ENCODE measurements at regions not wholly inside any gene's neighbourhood (a gene's known extent, or its start where the extent isn't known, plus 50 kb on each side); places are given as distances from the start of the nearest gene placed in this dataset.

DNA sequence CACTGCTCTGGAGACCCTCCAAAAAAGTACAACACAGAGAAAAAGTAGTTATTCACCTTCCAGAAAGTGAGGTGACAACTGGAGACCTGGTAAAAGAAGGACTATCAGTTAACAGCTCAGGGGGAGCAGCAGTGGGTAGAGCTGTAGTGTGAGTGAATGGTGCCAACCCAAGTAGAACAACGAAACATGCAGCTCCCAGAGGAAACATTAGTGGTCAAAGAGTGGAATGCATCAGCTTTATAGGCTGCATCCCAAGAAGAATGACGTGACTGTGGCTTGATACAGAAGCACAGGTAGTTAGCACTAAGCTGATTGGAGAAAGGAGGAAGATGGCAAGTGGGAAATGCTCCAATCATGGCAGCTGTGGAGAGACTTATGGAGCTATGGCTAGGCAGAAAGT is 275.7 kb upstream of the CAMK1G start:
- TF ChIP-seq CEBPB (IDR thresholded peaks at IDR 0.05) (no peak), RAD21 (IDR thresholded peaks at IDR 0.05; ENCODE audit: low read depth) (no peak), YY1 (IDR thresholded peaks at IDR 0.05; ENCODE audit: low read depth) (no peak), CREB1 (IDR thresholded peaks at IDR 0.05; ENCODE audit: low read depth) (no peak), EP300 (IDR thresholded peaks at IDR 0.05; ENCODE audit: borderline replicate concordance) (no peak), FOXM1 (IDR thresholded peaks at IDR 0.05; ENCODE audit: borderline replicate concordance, low read depth) (no peak), TCF12 (IDR thresholded peaks at IDR 0.05; ENCODE audit: low read depth) (no peak), TEAD4 (IDR thresholded peaks at IDR 0.05) (no peak)
- TF ChIP-seq, protein P1, sequence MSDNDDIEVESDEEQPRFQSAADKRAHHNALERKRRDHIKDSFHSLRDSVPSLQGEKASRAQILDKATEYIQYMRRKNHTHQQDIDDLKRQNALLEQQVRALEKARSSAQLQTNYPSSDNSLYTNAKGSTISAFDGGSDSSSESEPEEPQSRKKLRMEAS (IDR thresholded peaks at IDR 0.05), result no peak
- TF ChIP-seq, protein P2, sequence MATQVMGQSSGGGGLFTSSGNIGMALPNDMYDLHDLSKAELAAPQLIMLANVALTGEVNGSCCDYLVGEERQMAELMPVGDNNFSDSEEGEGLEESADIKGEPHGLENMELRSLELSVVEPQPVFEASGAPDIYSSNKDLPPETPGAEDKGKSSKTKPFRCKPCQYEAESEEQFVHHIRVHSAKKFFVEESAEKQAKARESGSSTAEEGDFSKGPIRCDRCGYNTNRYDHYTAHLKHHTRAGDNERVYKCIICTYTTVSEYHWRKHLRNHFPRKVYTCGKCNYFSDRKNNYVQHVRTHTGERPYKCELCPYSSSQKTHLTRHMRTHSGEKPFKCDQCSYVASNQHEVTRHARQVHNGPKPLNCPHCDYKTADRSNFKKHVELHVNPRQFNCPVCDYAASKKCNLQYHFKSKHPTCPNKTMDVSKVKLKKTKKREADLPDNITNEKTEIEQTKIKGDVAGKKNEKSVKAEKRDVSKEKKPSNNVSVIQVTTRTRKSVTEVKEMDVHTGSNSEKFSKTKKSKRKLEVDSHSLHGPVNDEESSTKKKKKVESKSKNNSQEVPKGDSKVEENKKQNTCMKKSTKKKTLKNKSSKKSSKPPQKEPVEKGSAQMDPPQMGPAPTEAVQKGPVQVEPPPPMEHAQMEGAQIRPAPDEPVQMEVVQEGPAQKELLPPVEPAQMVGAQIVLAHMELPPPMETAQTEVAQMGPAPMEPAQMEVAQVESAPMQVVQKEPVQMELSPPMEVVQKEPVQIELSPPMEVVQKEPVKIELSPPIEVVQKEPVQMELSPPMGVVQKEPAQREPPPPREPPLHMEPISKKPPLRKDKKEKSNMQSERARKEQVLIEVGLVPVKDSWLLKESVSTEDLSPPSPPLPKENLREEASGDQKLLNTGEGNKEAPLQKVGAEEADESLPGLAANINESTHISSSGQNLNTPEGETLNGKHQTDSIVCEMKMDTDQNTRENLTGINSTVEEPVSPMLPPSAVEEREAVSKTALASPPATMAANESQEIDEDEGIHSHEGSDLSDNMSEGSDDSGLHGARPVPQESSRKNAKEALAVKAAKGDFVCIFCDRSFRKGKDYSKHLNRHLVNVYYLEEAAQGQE (IDR thresholded peaks at IDR 0.05; ENCODE audit: low read depth), result no peak

Measured in Ishikawa (cell line).